Smooth muscle cell (in vitro differentiated cells): ENCODE measurements at regions not wholly inside any gene's neighbourhood (a gene's known extent, or its start where the extent isn't known, plus 50 kb on each side); places are given as distances from the start of the nearest gene placed in this dataset.

Experiments used
- DNase-seq: peaks from one replicate; lab custom pipeline; 2025; ENCODE audit not compliant: unreplicated experiment; lab: John Stamatoyannopoulos, UW
- H2AFZ ChIP-seq: fragments of 200-600 bp; sonication (generic); 2 replicates; pipeline ENCODE4 v1.6.0; 2016; ENCODE audit warnings: antibody characterized with exemption, low read depth, mild to moderate bottlenecking
- H3F3A ChIP-seq: fragments of 200-600 bp; sonication (generic); 2 replicates; pipeline ENCODE4 v1.6.0; 2017; ENCODE audit warnings: antibody characterized with exemption, low read depth
- H3K27ac ChIP-seq: fragments of 200-600 bp; sonication (generic); 2 replicates; pipeline ENCODE4 v1.5.1; 2016; ENCODE audit warnings: low read depth, mild to moderate bottlenecking
- H3K27me3 ChIP-seq: fragments of 200-600 bp; sonication (generic); 2 replicates; pipeline ENCODE4 v1.6.1; 2016; ENCODE audit warnings: low read depth, mild to moderate bottlenecking
- H3K36me3 ChIP-seq: fragments of 200-600 bp; sonication (generic); 2 replicates; pipeline ENCODE4 v1.5.1; 2016; ENCODE audit warnings: low read depth
- H3K4me1 ChIP-seq: fragments of 200-600 bp; sonication (generic); 2 replicates; pipeline ENCODE4 v1.5.1; 2016; ENCODE audit warnings: low read depth
- H3K4me2 ChIP-seq: fragments of 200-600 bp; sonication (generic); 2 replicates; pipeline ENCODE4 v1.6.0; 2016; ENCODE audit warnings: mild to moderate bottlenecking
- H3K4me3 ChIP-seq: fragments of 200-600 bp; sonication (generic); 2 replicates; pipeline ENCODE4 v1.5.1; 2016; ENCODE audit warnings: mild to moderate bottlenecking
- H3K79me2 ChIP-seq: fragments of 200-600 bp; sonication (generic); 2 replicates; pipeline ENCODE4 v1.6.0; 2016; ENCODE audit warnings: low read depth, mild to moderate bottlenecking
- H3K9ac ChIP-seq: fragments of 200-600 bp; sonication (generic); 2 replicates; pipeline ENCODE4 v1.6.0; 2016; ENCODE audit warnings: low read depth
- H3K9me3 ChIP-seq: fragments of 200-600 bp; sonication (generic); replicated peaks from 2 replicates; pipeline ENCODE4 v1.5.1; 2016; ENCODE audit warnings: low read depth
- H4K20me1 ChIP-seq: fragments of 200-600 bp; sonication (generic); 2 replicates; pipeline ENCODE4 v1.6.0; 2016; ENCODE audit warnings: low read depth
- WGBS: methylation state at CpG from one replicate; pipeline ENCODE4 v1.1.7; 2016; ENCODE audit warnings: low lambda C conversion rate; 5-methylcytosine and 5-hydroxymethylcytosine counted together
- TF ChIP-seq, protein P1 (sequence below): fragments of 200-600 bp; sonication (generic); IDR thresholded peaks from 2 replicates; pipeline ENCODE4 v1.5.1; 2017; ENCODE audit warnings: borderline replicate concordance, mild to moderate bottlenecking, antibody characterized with exemption; ENCODE audit not compliant: insufficient read depth, poor library complexity, severe bottlenecking

DNA sequence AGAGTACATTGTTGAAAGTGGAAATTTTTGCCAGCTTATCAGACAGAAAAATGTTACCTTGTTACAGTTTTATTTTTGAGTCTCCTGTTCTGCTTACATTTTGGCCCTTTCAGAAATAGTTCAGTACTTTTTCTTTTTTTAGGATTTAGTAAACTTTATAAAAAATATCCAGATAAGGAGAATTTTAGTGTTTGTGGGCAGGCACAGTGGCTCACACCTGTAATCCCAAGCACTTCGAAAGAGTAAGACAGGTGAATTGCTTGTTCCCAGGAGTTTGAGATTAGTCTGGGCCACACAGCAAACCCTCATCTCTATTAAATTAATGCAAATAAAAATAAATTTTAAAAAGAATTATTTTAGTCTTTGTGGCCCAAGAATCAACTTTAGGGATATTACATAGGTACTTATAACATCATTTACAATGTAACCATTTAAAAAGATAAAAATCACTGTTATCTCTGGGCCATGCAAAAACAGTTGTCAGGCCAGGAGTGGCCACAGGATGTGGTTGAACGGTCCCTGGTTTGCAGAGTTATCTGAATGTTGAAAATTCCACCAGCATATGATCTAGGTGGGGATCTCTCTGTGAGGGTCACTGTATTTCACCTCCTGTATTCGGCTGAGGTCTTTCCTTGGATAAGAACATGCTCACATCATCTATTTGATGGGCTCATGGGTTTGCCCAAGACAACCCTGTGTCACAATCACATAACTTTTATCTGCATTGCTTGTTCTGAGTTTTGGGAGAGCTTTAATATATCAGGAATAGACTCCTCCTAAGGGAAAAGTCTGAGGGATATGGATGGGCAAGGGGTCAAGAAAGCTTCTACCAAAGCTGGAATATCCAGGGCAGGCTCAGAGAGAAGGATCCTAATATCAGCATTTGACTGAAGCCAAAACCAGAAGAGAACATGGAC, 91.5 kb downstream of the GGTLC2 start:
- WGBS, result 68% methylated on average over 3 of the region's 3 CpGs
- H3K4me3 ChIP-seq, result no peak overlapping the region
- H3K27me3 ChIP-seq, result peaks cover 47% of the 10 kb centered on the region
- no peak overlapping the region for H3K4me2 ChIP-seq
- no peaks in the 10 kb centered on the region for H3K36me3 ChIP-seq
- no peaks in the 10 kb centered on the region for H4K20me1 ChIP-seq
- DNase-seq, result no peak
- H3K79me2 ChIP-seq, result no peaks in the 10 kb centered on the region
- TF ChIP-seq, protein P1, sequence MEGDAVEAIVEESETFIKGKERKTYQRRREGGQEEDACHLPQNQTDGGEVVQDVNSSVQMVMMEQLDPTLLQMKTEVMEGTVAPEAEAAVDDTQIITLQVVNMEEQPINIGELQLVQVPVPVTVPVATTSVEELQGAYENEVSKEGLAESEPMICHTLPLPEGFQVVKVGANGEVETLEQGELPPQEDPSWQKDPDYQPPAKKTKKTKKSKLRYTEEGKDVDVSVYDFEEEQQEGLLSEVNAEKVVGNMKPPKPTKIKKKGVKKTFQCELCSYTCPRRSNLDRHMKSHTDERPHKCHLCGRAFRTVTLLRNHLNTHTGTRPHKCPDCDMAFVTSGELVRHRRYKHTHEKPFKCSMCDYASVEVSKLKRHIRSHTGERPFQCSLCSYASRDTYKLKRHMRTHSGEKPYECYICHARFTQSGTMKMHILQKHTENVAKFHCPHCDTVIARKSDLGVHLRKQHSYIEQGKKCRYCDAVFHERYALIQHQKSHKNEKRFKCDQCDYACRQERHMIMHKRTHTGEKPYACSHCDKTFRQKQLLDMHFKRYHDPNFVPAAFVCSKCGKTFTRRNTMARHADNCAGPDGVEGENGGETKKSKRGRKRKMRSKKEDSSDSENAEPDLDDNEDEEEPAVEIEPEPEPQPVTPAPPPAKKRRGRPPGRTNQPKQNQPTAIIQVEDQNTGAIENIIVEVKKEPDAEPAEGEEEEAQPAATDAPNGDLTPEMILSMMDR, result no peak
- no peak overlapping the region for H2AFZ ChIP-seq
- H3K4me1 ChIP-seq, result no peaks in the 10 kb centered on the region
- no peaks in the 10 kb centered on the region for H3K9me3 ChIP-seq
- no peaks in the 10 kb centered on the region for H3F3A ChIP-seq
- no peak overlapping the region for H3K27ac ChIP-seq
- no peak overlapping the region for H3K9ac ChIP-seq

DNA sequence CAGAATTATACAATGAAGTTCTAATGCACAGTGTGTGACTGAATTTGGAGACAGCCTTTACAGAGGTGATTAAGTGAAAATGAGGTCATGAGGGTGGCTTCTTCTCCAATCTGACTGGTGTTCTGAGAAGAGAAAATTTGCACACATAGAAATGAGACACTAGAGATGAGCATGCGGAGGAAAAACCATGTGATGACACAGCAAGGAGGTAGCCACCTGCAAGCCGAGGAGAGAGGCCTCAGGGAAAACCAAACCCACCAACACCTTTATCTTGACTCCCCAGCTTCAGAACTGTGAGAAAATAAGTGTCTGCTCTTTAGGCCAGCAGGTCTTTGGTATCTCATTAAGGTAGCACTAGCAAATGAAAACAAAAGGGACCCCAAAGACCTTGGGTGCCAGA, 93.2 kb downstream of the GGTLC2 start:
- Histone ChIP-seq H3K4me2 (no peak overlapping the region), H3K4me1 (no peaks in the 10 kb centered on the region), H2AFZ (no peak overlapping the region), H3F3A (no peaks in the 10 kb centered on the region), H3K27ac (no peak overlapping the region), H3K4me3 (no peak overlapping the region), H4K20me1 (no peaks in the 10 kb centered on the region), H3K9ac (no peak overlapping the region), H3K27me3 (peaks cover 60% of the 10 kb centered on the region), H3K79me2 (no peaks in the 10 kb centered on the region), H3K9me3 (no peaks in the 10 kb centered on the region), H3K36me3 (no peaks in the 10 kb centered on the region)
- no peak for DNase-seq
- 69% methylated on average over 2 of the region's 2 CpGs for WGBS
- TF ChIP-seq, protein P1, result no peak

DNA sequence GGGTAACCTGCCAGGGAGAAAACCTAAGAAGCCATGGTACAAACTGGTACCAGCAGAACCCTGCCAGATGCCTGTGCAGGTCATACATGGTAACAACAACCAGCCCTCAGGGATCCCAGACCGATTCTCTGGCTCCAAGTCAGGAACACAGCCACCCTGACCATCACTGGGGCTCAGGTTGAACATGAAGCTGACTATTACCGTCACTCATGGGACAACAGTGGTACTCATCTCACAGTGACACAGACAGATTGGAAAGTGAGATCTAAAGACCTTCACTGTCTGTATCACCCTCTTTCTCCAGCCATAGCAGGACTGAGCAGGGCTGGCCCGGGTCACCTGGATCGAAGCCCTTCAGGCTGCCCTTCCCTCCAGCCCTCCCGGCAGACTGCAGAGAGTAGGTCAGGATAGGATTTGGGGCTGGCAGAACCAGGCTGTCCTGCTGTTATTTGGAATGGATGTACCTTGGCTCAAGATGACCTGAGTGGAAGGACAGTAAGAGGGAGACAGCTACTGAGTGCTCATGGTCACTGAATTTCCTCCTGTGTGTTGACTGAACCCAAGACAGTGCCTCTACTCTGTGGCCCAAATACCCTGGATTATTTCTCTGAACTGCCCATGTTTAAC, 94.7 kb downstream of the GGTLC2 start:
- H4K20me1 ChIP-seq, result no peaks in the 10 kb centered on the region
- no peaks in the 10 kb centered on the region for H3K9me3 ChIP-seq
- H3K36me3 ChIP-seq, result no peaks in the 10 kb centered on the region
- TF ChIP-seq, protein P1, result no peak
- no peak overlapping the region for H3K27ac ChIP-seq
- H3K9ac ChIP-seq, result no peak overlapping the region
- no peak overlapping the region for H3K4me3 ChIP-seq
- H3K27me3 ChIP-seq, result peaks cover 62% of the 10 kb centered on the region
- no peaks in the 10 kb centered on the region for H3F3A ChIP-seq
- H3K4me2 ChIP-seq, result no peak overlapping the region
- no peak overlapping the region for H2AFZ ChIP-seq
- H3K4me1 ChIP-seq, result no peaks in the 10 kb centered on the region
- no peak for DNase-seq
- WGBS, result 82% methylated on average over 5 of the region's 5 CpGs
- no peaks in the 10 kb centered on the region for H3K79me2 ChIP-seq
